Endothelial cell of umbilical vein (primary cell): ENCODE measurements at regions not wholly inside any gene's neighbourhood (a gene's known extent, or its start where the extent isn't known, plus 50 kb on each side); places are given as distances from the start of the nearest gene placed in this dataset.

Experiments
- CTCF ChIP-seq, 2 donors: IDR thresholded peaks; 1 replicate in 1 of 2; 2 replicates in 1 of 2; pipeline ENCODE4 v1.5.1; 2011; ENCODE audit warnings: low read length in 2 of 2, mild to moderate bottlenecking in 2 of 2, moderate library complexity in 2 of 2, control low read depth in 1 of 2, inconsistent platforms in 1 of 2, low read depth in 1 of 2; ENCODE audit not compliant: insufficient read depth in 1 of 2; ENCODE audit errors: extremely low read depth in 1 of 2
- EZH2 ChIP-seq: IDR thresholded peaks from 2 replicates; pipeline ENCODE4 v1.6.1; 2012; ENCODE audit warnings: borderline replicate concordance, low read depth, mild to moderate bottlenecking, moderate library complexity, low read length, inconsistent platforms; ENCODE audit not compliant: severe bottlenecking
- GATA2 ChIP-seq: IDR thresholded peaks from 2 replicates; pipeline ENCODE4 v1.7.0; 2011; ENCODE audit warnings: low read depth, mild to moderate bottlenecking, moderate library complexity, mixed read lengths, low read length; ENCODE audit not compliant: insufficient read length, insufficient read depth
- JUN ChIP-seq: IDR thresholded peaks from 2 replicates; pipeline ENCODE4 v1.6.1; 2011; ENCODE audit warnings: borderline replicate concordance, low read depth; ENCODE audit not compliant: insufficient read length, insufficient read depth
- POLR2A ChIP-seq: IDR thresholded peaks from 2 replicates; pipeline ENCODE4 v1.6.1; 2012; ENCODE audit warnings: low read depth, mild to moderate bottlenecking, control low read depth, low read length
- POLR2AphosphoS5 ChIP-seq: IDR thresholded peaks from 2 replicates; pipeline ENCODE4 v1.6.1; 2012; ENCODE audit warnings: low read depth, mild to moderate bottlenecking, control low read depth, low read length, moderate library complexity; ENCODE audit not compliant: insufficient read depth

DNA sequence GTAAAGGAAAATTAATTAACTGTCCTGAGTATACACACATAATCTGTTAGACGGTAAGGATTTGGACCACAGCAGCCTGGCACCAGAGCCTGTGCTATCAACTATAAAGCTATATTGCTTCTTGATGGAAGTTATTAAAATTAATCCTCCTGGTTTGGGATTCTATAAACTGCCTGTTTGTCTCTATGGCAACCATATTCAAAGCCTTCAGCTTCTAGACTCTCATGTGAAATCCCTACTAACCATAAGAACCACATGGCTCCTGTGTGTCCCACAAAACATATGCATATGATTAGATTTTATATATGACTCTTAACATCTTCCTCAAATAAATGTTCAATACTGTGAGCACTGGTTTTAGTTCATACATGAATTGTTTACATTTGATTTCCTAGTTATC, 380.8 kb downstream of the ANKRD50 start:
- TF ChIP-seq CTCF (IDR thresholded peaks at IDR 0.05; ENCODE audit: extremely low read depth in 1 of 2, insufficient read depth in 1 of 2, low read depth in 1 of 2, low read length in 2 of 2): no peak
- TF ChIP-seq POLR2A: no peak
- TF ChIP-seq JUN: no peak
- no peak for TF ChIP-seq EZH2
- no peak for TF ChIP-seq POLR2AphosphoS5
- TF ChIP-seq GATA2: no peak
